Fibroblast of lung (primary cell): ENCODE measurements at regions not wholly inside any gene's neighbourhood (a gene's known extent, or its start where the extent isn't known, plus 50 kb on each side); places are given as distances from the start of the nearest gene placed in this dataset.

ENCODE experiments used
- DNase-seq, 2 donors: peaks; one replicate each; pipeline versions ENCODE4 v3.0.0 to v3.0.0-alpha.2; 2010; ENCODE audit warnings: low read depth in 2 of 2
- H2AFZ ChIP-seq: 2 replicates; pipeline ENCODE4 v1.5.1; 2012; ENCODE audit warnings: low read length, control low read depth, inconsistent platforms
- H3K27ac ChIP-seq: 2 replicates; pipeline ENCODE4 v1.5.1; 2011; ENCODE audit warnings: low read length, control low read depth; ENCODE audit not compliant: insufficient read depth
- H3K27me3 ChIP-seq: 2 replicates; pipeline ENCODE4 v1.5.1; 2011; ENCODE audit warnings: mild to moderate bottlenecking, low read length; ENCODE audit not compliant: control insufficient read depth, insufficient read depth
- H3K36me3 ChIP-seq: 2 replicates; pipeline ENCODE4 v1.5.1; 2011; ENCODE audit warnings: low read length; ENCODE audit not compliant: control insufficient read depth, insufficient read depth
- H3K4me1 ChIP-seq: 2 replicates; pipeline ENCODE4 v1.5.1; 2011; ENCODE audit warnings: low read length; ENCODE audit not compliant: control insufficient read depth, insufficient read depth; ENCODE audit errors: extremely low read depth
- H3K4me2 ChIP-seq: 2 replicates; pipeline ENCODE4 v1.5.1; 2011; ENCODE audit warnings: low read length, control low read depth; ENCODE audit not compliant: insufficient read depth; ENCODE audit errors: extremely low read depth
- H3K4me3 ChIP-seq, 4 experiments: fragments of 200-600 bp in 1 of 4; sonication (generic) in 1 of 4; replicated peaks in 1 of 4; 2 replicates each; pipeline ENCODE4 v1.5.1; 2011 to 2016; ENCODE audit warnings: low read length in 4 of 4, low read depth in 3 of 4, mild to moderate bottlenecking in 3 of 4, control low read depth in 2 of 4, inconsistent platforms in 1 of 4, mixed read lengths in 1 of 4; ENCODE audit not compliant: insufficient read depth in 1 of 4; ENCODE audit errors: control extremely low read depth in 1 of 4
- H3K79me2 ChIP-seq: 2 replicates; pipeline ENCODE4 v1.5.1; 2012; ENCODE audit warnings: mild to moderate bottlenecking, low read length, inconsistent platforms; ENCODE audit not compliant: control insufficient read depth, insufficient read depth
- H3K9ac ChIP-seq: 2 replicates; pipeline ENCODE4 v1.5.1; 2011; ENCODE audit warnings: mild to moderate bottlenecking, low read length, control low read depth; ENCODE audit not compliant: insufficient read depth
- H3K9me3 ChIP-seq: 2 replicates; pipeline ENCODE4 v1.5.1; 2012; ENCODE audit warnings: low read depth, low read length; ENCODE audit not compliant: control insufficient read depth, insufficient read depth
- H4K20me1 ChIP-seq: 2 replicates; pipeline ENCODE4 v1.5.1; 2011; ENCODE audit warnings: low read length; ENCODE audit not compliant: control insufficient read depth, insufficient read depth; ENCODE audit errors: extremely low read depth
- EZH2 ChIP-seq: IDR thresholded peaks from 2 replicates; pipeline ENCODE4 v1.5.1; 2012; ENCODE audit warnings: low read length, control low read depth, mild to moderate bottlenecking; ENCODE audit errors: missing control alignments
- TF ChIP-seq, protein P1 (sequence below), 2 donors: IDR thresholded peaks in 1 of 2; conservative IDR thresholded peaks in 1 of 2; 1 replicate in 1 of 2; 2 replicates in 1 of 2; pipeline ENCODE4 v1.5.1; 2011 to 2012; ENCODE audit warnings: low read length in 2 of 2, control low read depth in 1 of 2, inconsistent platforms in 1 of 2, low read depth in 1 of 2, mild to moderate bottlenecking in 1 of 2

DNA sequence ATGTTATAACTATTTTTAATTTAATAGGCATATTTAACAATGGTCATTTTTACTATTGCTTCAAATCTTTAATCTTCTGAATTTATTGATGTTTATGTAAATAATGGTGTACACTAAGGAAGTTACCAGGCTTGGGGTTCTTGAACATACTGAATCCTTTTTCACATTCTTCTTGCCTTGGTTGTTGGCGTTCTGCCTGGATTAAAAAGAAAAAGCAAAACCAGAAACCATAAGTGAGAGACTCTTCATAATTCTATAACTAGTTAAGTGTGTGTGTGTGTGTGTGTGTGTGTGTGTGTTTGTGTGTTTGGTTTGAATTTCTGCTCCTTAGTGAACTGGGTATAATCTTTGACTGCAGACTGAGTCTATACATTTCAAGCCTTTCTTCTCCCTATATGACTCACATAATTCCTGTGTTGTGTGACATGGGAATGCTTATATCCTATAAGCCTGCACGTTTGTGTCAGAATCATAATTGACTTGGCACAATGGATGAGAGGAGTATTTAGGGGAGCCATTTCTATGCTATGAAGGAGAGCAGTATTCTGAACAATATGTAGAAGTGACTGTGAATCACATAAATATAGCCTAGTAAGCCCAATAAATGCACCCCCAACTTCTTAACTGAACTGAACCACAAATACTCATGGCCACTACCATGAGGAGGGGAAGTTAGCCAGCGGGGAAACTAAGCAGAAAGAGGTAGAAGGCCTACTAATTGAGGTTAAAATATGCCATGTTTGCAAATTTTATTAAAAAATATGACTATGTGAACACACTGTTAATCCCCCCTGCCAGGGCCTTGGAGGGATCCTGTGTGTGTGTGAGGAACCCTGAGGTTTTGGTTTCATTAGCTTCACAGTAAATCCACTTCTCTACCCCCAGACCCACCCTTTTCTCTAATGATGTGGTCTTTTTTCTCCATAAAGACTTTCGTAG is 425.5 kb downstream of the BCKDHB start:
- Histone ChIP-seq H3K79me2 (no peaks in the 10 kb centered on the region), H3K4me1 (no peaks in the 10 kb centered on the region), H3K27ac (no peak overlapping the region), H3K4me2 (no peak overlapping the region), H4K20me1 (no peaks in the 10 kb centered on the region), H3K9me3 (no peaks in the 10 kb centered on the region), H3K4me3 (no peak overlapping the region), H3K9ac (no peak overlapping the region), H3K27me3 (no peaks in the 10 kb centered on the region), H2AFZ (no peak overlapping the region), H3K36me3 (no peaks in the 10 kb centered on the region)
- TF ChIP-seq, protein P1, sequence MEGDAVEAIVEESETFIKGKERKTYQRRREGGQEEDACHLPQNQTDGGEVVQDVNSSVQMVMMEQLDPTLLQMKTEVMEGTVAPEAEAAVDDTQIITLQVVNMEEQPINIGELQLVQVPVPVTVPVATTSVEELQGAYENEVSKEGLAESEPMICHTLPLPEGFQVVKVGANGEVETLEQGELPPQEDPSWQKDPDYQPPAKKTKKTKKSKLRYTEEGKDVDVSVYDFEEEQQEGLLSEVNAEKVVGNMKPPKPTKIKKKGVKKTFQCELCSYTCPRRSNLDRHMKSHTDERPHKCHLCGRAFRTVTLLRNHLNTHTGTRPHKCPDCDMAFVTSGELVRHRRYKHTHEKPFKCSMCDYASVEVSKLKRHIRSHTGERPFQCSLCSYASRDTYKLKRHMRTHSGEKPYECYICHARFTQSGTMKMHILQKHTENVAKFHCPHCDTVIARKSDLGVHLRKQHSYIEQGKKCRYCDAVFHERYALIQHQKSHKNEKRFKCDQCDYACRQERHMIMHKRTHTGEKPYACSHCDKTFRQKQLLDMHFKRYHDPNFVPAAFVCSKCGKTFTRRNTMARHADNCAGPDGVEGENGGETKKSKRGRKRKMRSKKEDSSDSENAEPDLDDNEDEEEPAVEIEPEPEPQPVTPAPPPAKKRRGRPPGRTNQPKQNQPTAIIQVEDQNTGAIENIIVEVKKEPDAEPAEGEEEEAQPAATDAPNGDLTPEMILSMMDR (conservative IDR thresholded peaks at IDR 0.05 in 1 of 2, IDR thresholded peaks at IDR 0.05 in 1 of 2; ENCODE audit: low read depth in 1 of 2, low read length in 2 of 2), result no peak
- no peak for TF ChIP-seq EZH2
- no peak for DNase-seq

DNA sequence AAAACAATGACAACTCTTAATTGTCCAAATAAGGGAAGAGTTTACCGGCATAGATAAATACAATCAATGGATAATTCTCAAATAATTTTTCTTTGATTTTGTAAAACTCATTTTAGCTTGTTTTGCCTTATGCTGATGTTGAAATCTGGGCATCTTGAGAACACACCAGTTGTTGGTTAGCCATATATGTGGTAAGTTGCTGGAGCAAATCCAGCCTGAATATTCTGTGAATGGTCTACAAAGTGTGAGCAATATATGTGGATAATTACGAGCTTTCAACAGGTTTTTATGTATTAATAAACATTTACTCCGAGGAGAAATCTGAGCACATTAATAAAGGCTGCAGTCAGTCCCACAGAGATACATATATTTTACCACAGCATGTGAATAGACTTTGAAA is 423.6 kb downstream of the BCKDHB start:
- H3K79me2 ChIP-seq, result no peaks in the 10 kb centered on the region
- no peak overlapping the region for H3K27ac ChIP-seq
- H3K9ac ChIP-seq, result no peak overlapping the region
- TF ChIP-seq, protein P1 (conservative IDR thresholded peaks at IDR 0.05 in 1 of 2, IDR thresholded peaks at IDR 0.05 in 1 of 2; ENCODE audit: low read depth in 1 of 2, low read length in 2 of 2), result no peak
- TF ChIP-seq EZH2, result no peak
- no peak for DNase-seq
- H3K36me3 ChIP-seq, result no peaks in the 10 kb centered on the region
- H3K27me3 ChIP-seq, result no peaks in the 10 kb centered on the region
- no peak overlapping the region for H3K4me3 ChIP-seq
- H2AFZ ChIP-seq, result no peak overlapping the region
- no peaks in the 10 kb centered on the region for H3K4me1 ChIP-seq
- no peak overlapping the region for H3K4me2 ChIP-seq
- no peaks in the 10 kb centered on the region for H3K9me3 ChIP-seq
- H4K20me1 ChIP-seq, result no peaks in the 10 kb centered on the region

DNA sequence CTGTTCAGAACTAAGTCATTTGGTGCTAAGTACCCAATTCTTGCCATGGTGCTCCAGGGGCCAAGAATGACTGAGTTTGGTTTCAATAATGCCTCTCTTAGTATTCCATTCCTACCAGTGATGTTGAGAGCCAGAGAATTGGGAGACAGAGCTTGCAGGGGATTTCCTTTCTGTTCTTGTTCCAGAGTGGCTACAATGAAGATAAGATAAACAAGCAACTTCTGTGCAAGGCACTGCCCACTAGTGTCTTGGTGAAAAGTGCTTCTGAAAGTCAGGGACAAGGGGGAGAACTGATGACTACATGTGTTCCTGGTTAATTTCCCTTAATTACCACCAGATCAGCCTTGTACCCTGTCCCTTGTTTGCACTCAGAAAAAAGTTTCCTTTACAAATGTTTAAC is 421.6 kb downstream of the BCKDHB start:
- H3K9me3 ChIP-seq, result no peaks in the 10 kb centered on the region
- H3K4me3 ChIP-seq, result no peak overlapping the region
- H3K27me3 ChIP-seq, result no peaks in the 10 kb centered on the region
- no peak overlapping the region for H3K9ac ChIP-seq
- TF ChIP-seq, protein P1 (conservative IDR thresholded peaks at IDR 0.05 in 1 of 2, IDR thresholded peaks at IDR 0.05 in 1 of 2; ENCODE audit: low read depth in 1 of 2, low read length in 2 of 2), result no peak
- TF ChIP-seq EZH2, result no peak
- H3K4me1 ChIP-seq, result peaks cover 2% of the 10 kb centered on the region
- H3K79me2 ChIP-seq, result no peaks in the 10 kb centered on the region
- no peak overlapping the region for H2AFZ ChIP-seq
- no peak overlapping the region for H3K4me2 ChIP-seq
- H4K20me1 ChIP-seq, result no peaks in the 10 kb centered on the region
- H3K36me3 ChIP-seq, result no peaks in the 10 kb centered on the region
- H3K27ac ChIP-seq, result no peak overlapping the region
- no peak for DNase-seq
